ENCODE measurements at regions not wholly inside any gene's neighbourhood (a gene's known extent, or its start where the extent isn't known, plus 50 kb on each side); places are given as distances from the start of the nearest gene placed in this dataset.

DNA sequence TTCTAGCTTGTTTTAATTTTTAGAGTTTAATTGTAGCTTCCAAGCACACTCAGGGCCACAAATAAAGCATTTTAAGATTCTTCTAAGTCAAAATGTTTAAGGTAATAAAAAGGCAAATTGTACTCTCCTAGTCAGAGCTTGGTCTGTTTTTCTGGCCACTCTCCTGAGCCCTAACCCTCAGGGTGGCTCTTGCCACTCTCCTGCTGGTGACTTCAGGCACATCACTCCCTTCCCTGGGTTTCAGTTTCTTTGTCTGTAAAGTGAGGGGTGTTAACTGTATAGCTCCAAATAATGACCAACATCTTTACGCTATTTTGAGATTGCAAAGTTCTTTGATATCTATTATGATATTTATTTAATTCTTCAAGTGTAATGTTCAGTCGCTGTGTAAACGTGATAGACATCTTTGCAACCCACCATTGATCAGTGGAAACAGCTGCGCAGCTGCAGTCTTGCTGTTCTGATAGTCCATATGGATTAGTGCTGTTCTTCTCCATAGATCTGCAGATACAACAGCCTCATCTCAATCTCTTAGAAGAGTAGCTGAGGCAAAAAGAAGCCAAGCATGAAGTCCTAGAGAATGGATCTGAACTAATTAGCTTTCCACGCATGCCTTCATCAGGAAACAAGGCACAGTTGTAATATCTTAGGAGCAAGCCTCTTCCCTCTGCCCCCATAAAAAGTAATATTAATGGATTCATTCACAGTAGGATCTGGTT lies 189.9 kb downstream of the PLPP4 start:
- H4K20me1 ChIP-seq (ENCODE audit: insufficient read depth, low read length): no peaks in the 10 kb centered on the region
- H3K4me3 ChIP-seq (ENCODE audit: low read length): no peak overlapping the region
- H2AFZ ChIP-seq (ENCODE audit: low read depth, low read length): no peak overlapping the region
- no peaks in the 10 kb centered on the region for H3K9me3 ChIP-seq (ENCODE audit: insufficient read depth, low read length)
- H3K36me3 ChIP-seq (replicated peaks; ENCODE audit: low read depth, low read length): no peaks in the 10 kb centered on the region
- TF ChIP-seq EZH2phosphoT487 (IDR thresholded peaks at IDR 0.05; ENCODE audit: low read depth): no peak
- TF ChIP-seq, protein P1, sequence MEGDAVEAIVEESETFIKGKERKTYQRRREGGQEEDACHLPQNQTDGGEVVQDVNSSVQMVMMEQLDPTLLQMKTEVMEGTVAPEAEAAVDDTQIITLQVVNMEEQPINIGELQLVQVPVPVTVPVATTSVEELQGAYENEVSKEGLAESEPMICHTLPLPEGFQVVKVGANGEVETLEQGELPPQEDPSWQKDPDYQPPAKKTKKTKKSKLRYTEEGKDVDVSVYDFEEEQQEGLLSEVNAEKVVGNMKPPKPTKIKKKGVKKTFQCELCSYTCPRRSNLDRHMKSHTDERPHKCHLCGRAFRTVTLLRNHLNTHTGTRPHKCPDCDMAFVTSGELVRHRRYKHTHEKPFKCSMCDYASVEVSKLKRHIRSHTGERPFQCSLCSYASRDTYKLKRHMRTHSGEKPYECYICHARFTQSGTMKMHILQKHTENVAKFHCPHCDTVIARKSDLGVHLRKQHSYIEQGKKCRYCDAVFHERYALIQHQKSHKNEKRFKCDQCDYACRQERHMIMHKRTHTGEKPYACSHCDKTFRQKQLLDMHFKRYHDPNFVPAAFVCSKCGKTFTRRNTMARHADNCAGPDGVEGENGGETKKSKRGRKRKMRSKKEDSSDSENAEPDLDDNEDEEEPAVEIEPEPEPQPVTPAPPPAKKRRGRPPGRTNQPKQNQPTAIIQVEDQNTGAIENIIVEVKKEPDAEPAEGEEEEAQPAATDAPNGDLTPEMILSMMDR (IDR thresholded peaks at IDR 0.05; ENCODE audit: low read depth, low read length): no peak
- H3K27me3 ChIP-seq (ENCODE audit: low read depth, low read length): no peaks in the 10 kb centered on the region; the same call in 1 of the 2 replicates
- H3K9ac ChIP-seq (ENCODE audit: low read length): no peak overlapping the region
- H3K4me1 ChIP-seq (ENCODE audit: low read length): peaks cover 10% of the 10 kb centered on the region
- no peaks in the 10 kb centered on the region for H3K79me2 ChIP-seq (ENCODE audit: low read length)
- no peak overlapping the region for H3K4me2 ChIP-seq (ENCODE audit: low read length)
- H3K27ac ChIP-seq (ENCODE audit: low read length): no peak overlapping the region

DNA sequence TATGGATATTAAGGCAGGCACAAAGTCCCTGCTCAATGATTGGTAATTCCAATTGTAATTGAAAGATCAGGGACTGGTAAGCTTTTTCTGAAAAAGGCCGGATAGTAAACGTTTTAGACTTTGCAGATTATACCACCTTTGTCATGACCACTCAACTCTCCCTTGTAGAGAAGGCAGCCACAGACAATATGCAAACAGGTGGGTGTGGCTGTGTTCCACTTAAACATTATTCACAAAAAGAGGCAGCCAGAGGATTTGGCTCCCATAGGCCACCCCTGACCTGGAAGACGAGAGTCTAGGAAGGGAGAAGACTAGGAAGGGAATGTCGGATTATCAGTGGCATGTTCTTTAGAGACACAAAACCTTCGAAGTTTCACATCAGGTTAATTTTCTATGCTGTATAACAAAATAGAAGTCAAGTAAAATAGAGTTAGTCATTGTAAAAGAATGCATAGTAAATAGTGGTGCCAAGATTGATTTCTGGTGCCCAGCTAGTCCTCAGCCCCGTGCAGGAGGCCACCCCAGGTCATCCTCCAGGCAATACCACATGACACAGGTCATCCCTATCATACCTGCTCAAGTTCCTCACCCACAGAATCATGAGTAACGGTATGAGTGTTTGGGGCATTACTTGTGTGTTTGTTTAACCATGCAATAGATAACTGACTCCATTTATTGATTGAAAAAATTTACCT lies 193.8 kb downstream of the PLPP4 start:
- Histone ChIP-seq H3K9me3 (ENCODE audit: insufficient read depth, low read length) (no peaks in the 10 kb centered on the region), H3K36me3 (replicated peaks; ENCODE audit: low read depth, low read length) (no peaks in the 10 kb centered on the region), H3K79me2 (ENCODE audit: low read length) (no peaks in the 10 kb centered on the region), H2AFZ (ENCODE audit: low read depth, low read length) (no peak overlapping the region), H3K4me2 (ENCODE audit: low read length) (no peak overlapping the region), H3K27ac (ENCODE audit: low read length) (no peak overlapping the region), H3K4me3 (ENCODE audit: low read length) (no peak overlapping the region), H3K4me1 (ENCODE audit: low read length) (0 out of 2 replicates have a peak, but pooled peaks cover 4% of the 10 kb centered on the region), H4K20me1 (ENCODE audit: insufficient read depth, low read length) (no peaks in the 10 kb centered on the region), H3K27me3 (ENCODE audit: low read depth, low read length) (0 out of 2 replicates have a peak, but pooled peaks cover 6% of the 10 kb centered on the region), H3K9ac (ENCODE audit: low read length) (no peak overlapping the region)
- no peak for TF ChIP-seq EZH2phosphoT487 (IDR thresholded peaks at IDR 0.05; ENCODE audit: low read depth)
- TF ChIP-seq, protein P1 (IDR thresholded peaks at IDR 0.05; ENCODE audit: low read depth, low read length): no peak

DNA sequence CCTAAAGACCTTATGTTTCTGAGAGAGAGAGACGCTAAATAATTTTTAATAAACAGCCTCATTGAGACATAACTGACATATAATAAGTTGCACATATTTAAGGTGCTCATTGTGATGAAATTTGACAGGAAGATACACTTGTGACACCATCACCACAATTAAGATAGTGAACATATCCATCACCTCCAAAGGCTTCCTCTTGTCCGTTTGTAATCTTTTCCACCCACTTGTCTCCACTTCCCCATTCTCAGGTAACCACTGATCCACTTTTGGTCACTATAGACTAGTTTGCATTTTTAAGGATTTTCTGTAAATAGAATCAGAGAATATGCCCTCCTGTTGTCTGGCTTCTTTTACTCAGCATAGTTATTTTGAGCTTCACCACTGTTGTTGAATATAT lies 195.1 kb upstream of the WDR11 start:
- Histone ChIP-seq H3K9ac (ENCODE audit: low read length) (no peak overlapping the region), H3K27me3 (ENCODE audit: low read depth, low read length) (0 out of 2 replicates have a peak, but pooled peaks cover 6% of the 10 kb centered on the region), H4K20me1 (ENCODE audit: insufficient read depth, low read length) (no peaks in the 10 kb centered on the region), H3K4me1 (ENCODE audit: low read length) (0 out of 2 replicates have a peak, but pooled peaks cover 3% of the 10 kb centered on the region), H3K36me3 (replicated peaks; ENCODE audit: low read depth, low read length) (no peaks in the 10 kb centered on the region), H3K9me3 (ENCODE audit: insufficient read depth, low read length) (no peaks in the 10 kb centered on the region), H3K79me2 (ENCODE audit: low read length) (no peaks in the 10 kb centered on the region), H3K4me2 (ENCODE audit: low read length) (no peak overlapping the region), H3K27ac (ENCODE audit: low read length) (no peak overlapping the region), H3K4me3 (ENCODE audit: low read length) (no peak overlapping the region), H2AFZ (ENCODE audit: low read depth, low read length) (no peak overlapping the region)
- no peak for TF ChIP-seq EZH2phosphoT487 (IDR thresholded peaks at IDR 0.05; ENCODE audit: low read depth)
- TF ChIP-seq, protein P1 (IDR thresholded peaks at IDR 0.05; ENCODE audit: low read depth, low read length): no peak

DNA sequence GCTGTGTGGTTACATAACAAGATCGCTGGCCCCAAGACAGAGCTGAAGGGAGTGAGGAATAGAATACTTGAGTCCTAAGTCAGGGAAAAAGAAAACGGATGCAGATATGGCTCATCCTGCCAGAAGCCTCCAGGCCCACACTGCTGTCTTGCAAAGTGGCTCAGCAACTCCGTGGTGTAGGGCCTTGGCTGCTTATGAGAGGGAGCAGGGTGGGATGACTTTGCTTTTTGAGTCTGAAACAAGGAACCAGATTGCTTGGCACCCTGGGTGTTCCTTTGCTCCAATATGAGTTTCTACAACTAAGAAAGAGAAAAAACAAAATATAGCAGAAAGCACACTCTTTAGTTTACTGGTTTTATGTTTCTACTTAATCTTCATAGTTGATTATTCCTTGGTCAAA lies 193.8 kb upstream of the WDR11 start:
- TF ChIP-seq, protein P1 (IDR thresholded peaks at IDR 0.05; ENCODE audit: low read depth, low read length): no peak
- TF ChIP-seq EZH2phosphoT487 (IDR thresholded peaks at IDR 0.05; ENCODE audit: low read depth): no peak
- H3K4me3 ChIP-seq (ENCODE audit: low read length): no peak overlapping the region

More for the DNA sequence above, 193.8 kb upstream of the WDR11 start:
- Histone ChIP-seq H3K27me3 (ENCODE audit: low read depth, low read length) (0 out of 2 replicates have a peak, but pooled peaks cover 1% of the 10 kb centered on the region), H3K4me1 (ENCODE audit: low read length) (no peaks in the 10 kb centered on the region), H3K9ac (ENCODE audit: low read length) (no peak overlapping the region), H2AFZ (ENCODE audit: low read depth, low read length) (no peak overlapping the region), H3K36me3 (replicated peaks; ENCODE audit: low read depth, low read length) (no peaks in the 10 kb centered on the region), H3K79me2 (ENCODE audit: low read length) (no peaks in the 10 kb centered on the region), H3K9me3 (ENCODE audit: insufficient read depth, low read length) (no peaks in the 10 kb centered on the region), H3K4me2 (ENCODE audit: low read length) (no peak overlapping the region), H4K20me1 (ENCODE audit: insufficient read depth, low read length) (no peaks in the 10 kb centered on the region), H3K27ac (ENCODE audit: low read length) (no peak overlapping the region)
